ENCODE measurements at regions not wholly inside any gene's neighbourhood (a gene's known extent, or its start where the extent isn't known, plus 50 kb on each side); places are given as distances from the start of the nearest gene placed in this dataset.

DNA sequence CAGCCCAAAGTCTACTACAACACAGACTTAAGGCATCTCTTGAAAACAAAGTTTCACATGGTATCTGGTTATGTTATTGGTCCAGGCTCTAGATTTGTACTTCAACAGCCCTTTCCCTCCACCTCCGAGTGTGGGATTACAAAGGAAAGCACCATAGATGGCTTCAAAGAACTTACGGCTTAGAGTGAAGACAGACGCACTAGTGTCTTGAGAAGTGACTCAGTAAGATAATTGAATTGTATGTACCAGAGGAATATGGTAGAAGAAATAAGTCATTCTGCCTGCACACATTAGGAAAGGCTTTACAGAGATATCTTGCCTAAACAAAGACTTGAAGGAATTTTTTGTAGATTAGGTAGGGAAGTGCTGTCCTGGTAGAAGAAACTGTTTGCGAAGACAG lies 392.3 kb upstream of the TNP1 start:
- no peak for TF ChIP-seq CTCF (IDR thresholded peaks at IDR 0.05; ENCODE audit: poor library complexity)
- TF ChIP-seq EZH2 (IDR thresholded peaks at IDR 0.05; ENCODE audit: borderline replicate concordance): no peak
